ENCODE measurements at regions not wholly inside any gene's neighbourhood (a gene's known extent, or its start where the extent isn't known, plus 50 kb on each side); places are given as distances from the start of the nearest gene placed in this dataset.
"Not testable (repeated sequence)": the region's sequence is repeated elsewhere in the genome, so short reads cannot be mapped to it uniquely, and the experiment has no call there.

GRCh38 chr4:116320859-116321258, 764.5 kb downstream of the TRAM1L1 start:
- DNase-seq (ENCODE audit: low spot score): no peak

GRCh38 chr4:116303736-116304188, 781.6 kb downstream of the TRAM1L1 start:
- no peak for DNase-seq (ENCODE audit: low spot score)

- no peak for DNase-seq (ENCODE audit: low spot score)
Observed at GRCh38 chr4:116302990-116303735, 782.2 kb downstream of the TRAM1L1 start.

- no peak for DNase-seq (ENCODE audit: low spot score)
Observed at GRCh38 chr4:116275006-116275405, 810.4 kb downstream of the TRAM1L1 start.

- DNase-seq (ENCODE audit: low spot score): no peak
Observed at GRCh38 chr4:116272336-116272735, 813.0 kb downstream of the TRAM1L1 start.

- DNase-seq (ENCODE audit: low spot score): not testable (repeated sequence)
Observed at GRCh38 chr4:116260931-116261330, 824.4 kb downstream of the TRAM1L1 start.

- DNase-seq (ENCODE audit: low spot score): no peak
Observed at GRCh38 chr4:116244771-116245170, 840.6 kb downstream of the TRAM1L1 start.

GRCh38 chr4:116243431-116243830, 841.9 kb downstream of the TRAM1L1 start:
- DNase-seq (ENCODE audit: low spot score): no peak

GRCh38 chr4:116233971-116234370, 851.4 kb downstream of the TRAM1L1 start:
- no peak for DNase-seq (ENCODE audit: low spot score)

GRCh38 chr4:116231999-116232398, 853.4 kb downstream of the TRAM1L1 start:
- DNase-seq (ENCODE audit: low spot score): not testable (repeated sequence)

GRCh38 chr4:116229420-116229819, 856.0 kb downstream of the TRAM1L1 start:
- DNase-seq (ENCODE audit: low spot score): no peak

- no peak for DNase-seq (ENCODE audit: low spot score)
Observed at GRCh38 chr4:116223040-116223732, 862.2 kb downstream of the TRAM1L1 start.

- no peak for DNase-seq (ENCODE audit: low spot score)
Observed at GRCh38 chr4:116217781-116218180, 867.6 kb downstream of the TRAM1L1 start.

GRCh38 chr4:116215622-116216021, 869.8 kb downstream of the TRAM1L1 start:
- DNase-seq (ENCODE audit: low spot score): no peak

- DNase-seq (ENCODE audit: low spot score): no peak
Observed at GRCh38 chr4:116202524-116202923, 882.9 kb downstream of the TRAM1L1 start.

- DNase-seq (ENCODE audit: low spot score): no peak
Observed at GRCh38 chr4:116197317-116197809, 888.0 kb downstream of the TRAM1L1 start.

- DNase-seq (ENCODE audit: low spot score): no peak
Observed at GRCh38 chr4:116183241-116183640, 902.1 kb downstream of the TRAM1L1 start.

- no peak for DNase-seq (ENCODE audit: low spot score)
Observed at GRCh38 chr4:116180157-116180601, 905.2 kb downstream of the TRAM1L1 start.

GRCh38 chr4:116151371-116151770, 934.0 kb downstream of the TRAM1L1 start:
- DNase-seq (ENCODE audit: low spot score): not testable (repeated sequence)

- no peak for DNase-seq (ENCODE audit: low spot score)
Observed at GRCh38 chr4:116150152-116150551, 935.2 kb downstream of the TRAM1L1 start.

- DNase-seq (ENCODE audit: low spot score): no peak
Observed at GRCh38 chr4:116143198-116143597, 942.2 kb downstream of the TRAM1L1 start.

GRCh38 chr4:116132946-116133345, 952.4 kb downstream of the TRAM1L1 start:
- no peak for DNase-seq (ENCODE audit: low spot score)

- DNase-seq (ENCODE audit: low spot score): no peak
Observed at GRCh38 chr4:116126794-116127193, 958.6 kb downstream of the TRAM1L1 start.

Measured in putamen (tissue), 1 donor.